Ishikawa (cell line): ENCODE measurements at regions not wholly inside any gene's neighbourhood (a gene's known extent, or its start where the extent isn't known, plus 50 kb on each side); places are given as distances from the start of the nearest gene placed in this dataset.

Experiments
- CEBPB ChIP-seq: IDR thresholded peaks from 2 replicates; pipeline ENCODE4 v1.6.1; 2012
- CREB1 ChIP-seq: IDR thresholded peaks from 2 replicates; pipeline ENCODE4 v1.6.1; 2012; ENCODE audit warnings: low read depth
- EGR1 ChIP-seq: IDR thresholded peaks from 2 replicates; pipeline ENCODE4 v1.6.1; 2012
- EP300 ChIP-seq: IDR thresholded peaks from 2 replicates; pipeline ENCODE4 v1.6.1; 2012; ENCODE audit warnings: borderline replicate concordance
- FOXM1 ChIP-seq: IDR thresholded peaks from 2 replicates; pipeline ENCODE4 v1.6.1; 2012; ENCODE audit warnings: low read depth, borderline replicate concordance
- MAX ChIP-seq: IDR thresholded peaks from 2 replicates; pipeline ENCODE4 v1.6.1; 2012
- NFIC ChIP-seq: IDR thresholded peaks from 2 replicates; pipeline ENCODE4 v1.6.1; 2012
- RAD21 ChIP-seq: IDR thresholded peaks from 2 replicates; pipeline ENCODE4 v1.6.1; 2012; ENCODE audit warnings: low read depth
- REST ChIP-seq: IDR thresholded peaks from 2 replicates; pipeline ENCODE4 v1.6.1; 2012; ENCODE audit warnings: low read depth, mild to moderate bottlenecking
- TCF12 ChIP-seq: IDR thresholded peaks from 2 replicates; pipeline ENCODE4 v1.6.1; 2012; ENCODE audit warnings: low read depth
- TEAD4 ChIP-seq: IDR thresholded peaks from 2 replicates; pipeline ENCODE4 v1.6.1; 2012
- USF1 ChIP-seq: IDR thresholded peaks from 2 replicates; pipeline ENCODE4 v1.6.1; 2012
- YY1 ChIP-seq: IDR thresholded peaks from 2 replicates; pipeline ENCODE4 v1.6.1; 2012; ENCODE audit warnings: low read depth
- ZBTB7A ChIP-seq: IDR thresholded peaks from 2 replicates; pipeline ENCODE4 v1.6.1; 2012; ENCODE audit warnings: low read depth

- no peak for TF ChIP-seq FOXM1
- TF ChIP-seq CREB1: no peak
- TF ChIP-seq CEBPB: no peak
- TF ChIP-seq USF1: no peak
- TF ChIP-seq YY1: no peak
- TF ChIP-seq EP300: no peak
- no peak for TF ChIP-seq TCF12
- no peak for TF ChIP-seq REST
These were observed 125.3 kb downstream of the SLC24A2 start for GRCh38 chr9:19663570-19663969.

GRCh38 chr9:19662213-19662612, 126.6 kb downstream of the SLC24A2 start:
- no peak for TF ChIP-seq CEBPB
- TF ChIP-seq USF1: no peak
- no peak for TF ChIP-seq MAX
- no peak for TF ChIP-seq NFIC

GRCh38 chr9:19660019-19660418, 128.8 kb downstream of the SLC24A2 start:
- no peak for TF ChIP-seq YY1
- TF ChIP-seq MAX: no peak
- TF ChIP-seq ZBTB7A: no peak
- TF ChIP-seq EP300: no peak
- TF ChIP-seq USF1: no peak
- no peak for TF ChIP-seq REST
- no peak for TF ChIP-seq CREB1
- no peak for TF ChIP-seq TEAD4
- TF ChIP-seq RAD21: no peak
- TF ChIP-seq CEBPB: no peak
- no peak for TF ChIP-seq FOXM1

- no peak for TF ChIP-seq TEAD4
- TF ChIP-seq NFIC: no peak
- TF ChIP-seq REST: no peak
- TF ChIP-seq EP300: no peak
- no peak for TF ChIP-seq YY1
- no peak for TF ChIP-seq USF1
- no peak for TF ChIP-seq MAX
- TF ChIP-seq ZBTB7A: no peak
These were observed 132.1 kb downstream of the SLC24A2 start for GRCh38 chr9:19656704-19657103.

- no peak for TF ChIP-seq NFIC
- TF ChIP-seq USF1: no peak
- TF ChIP-seq EGR1: no peak
- TF ChIP-seq MAX: no peak
- TF ChIP-seq TEAD4: no peak
These were observed 137.2 kb downstream of the SLC24A2 start for GRCh38 chr9:19651681-19652080.
